Testis (tissue), 2 donors: ENCODE measurements at regions not wholly inside any gene's neighbourhood (a gene's known extent, or its start where the extent isn't known, plus 50 kb on each side); places are given as distances from the start of the nearest gene placed in this dataset.

Source experiments
- POLR2A ChIP-seq: fragments of 450-650 bp; IDR thresholded peaks from one replicate; pipeline ENCODE4 v1.6.1; 2017; ENCODE audit warnings: antibody characterized with exemption, mild to moderate bottlenecking, moderate library complexity
- TF ChIP-seq, protein P1 (sequence below), 3 experiments: fragments of 450-650 bp in 2 of 3; fragments of 200-600 bp in 1 of 3; sonication (generic) in 1 of 3; IDR thresholded peaks; one replicate each; pipeline ENCODE4 v1.5.1; 2016 to 2019; ENCODE audit warnings: antibody characterized with exemption in 3 of 3, mild to moderate bottlenecking in 2 of 3, moderate library complexity in 1 of 3

DNA sequence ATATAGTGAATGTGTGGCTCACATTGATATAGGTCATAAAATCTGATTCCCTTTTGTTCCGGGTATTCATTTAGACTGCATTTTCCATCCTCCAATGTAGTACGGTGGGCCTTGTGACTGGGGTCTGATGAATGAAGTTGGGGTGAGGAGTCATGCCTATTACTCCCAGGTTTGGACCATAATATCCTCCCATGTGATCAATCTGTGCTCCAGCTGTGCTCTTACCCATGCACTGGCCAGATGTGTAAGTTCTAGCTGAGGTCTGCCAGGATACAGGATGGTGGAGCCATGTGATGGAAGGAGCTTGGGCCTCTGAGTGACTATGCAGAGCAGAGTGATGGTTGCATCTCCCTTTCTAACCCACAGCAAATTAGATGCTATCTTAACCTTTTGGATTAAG, 1034.0 kb upstream of the TMEM132C start:
- no peak for TF ChIP-seq POLR2A
- TF ChIP-seq, protein P1, sequence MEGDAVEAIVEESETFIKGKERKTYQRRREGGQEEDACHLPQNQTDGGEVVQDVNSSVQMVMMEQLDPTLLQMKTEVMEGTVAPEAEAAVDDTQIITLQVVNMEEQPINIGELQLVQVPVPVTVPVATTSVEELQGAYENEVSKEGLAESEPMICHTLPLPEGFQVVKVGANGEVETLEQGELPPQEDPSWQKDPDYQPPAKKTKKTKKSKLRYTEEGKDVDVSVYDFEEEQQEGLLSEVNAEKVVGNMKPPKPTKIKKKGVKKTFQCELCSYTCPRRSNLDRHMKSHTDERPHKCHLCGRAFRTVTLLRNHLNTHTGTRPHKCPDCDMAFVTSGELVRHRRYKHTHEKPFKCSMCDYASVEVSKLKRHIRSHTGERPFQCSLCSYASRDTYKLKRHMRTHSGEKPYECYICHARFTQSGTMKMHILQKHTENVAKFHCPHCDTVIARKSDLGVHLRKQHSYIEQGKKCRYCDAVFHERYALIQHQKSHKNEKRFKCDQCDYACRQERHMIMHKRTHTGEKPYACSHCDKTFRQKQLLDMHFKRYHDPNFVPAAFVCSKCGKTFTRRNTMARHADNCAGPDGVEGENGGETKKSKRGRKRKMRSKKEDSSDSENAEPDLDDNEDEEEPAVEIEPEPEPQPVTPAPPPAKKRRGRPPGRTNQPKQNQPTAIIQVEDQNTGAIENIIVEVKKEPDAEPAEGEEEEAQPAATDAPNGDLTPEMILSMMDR (IDR thresholded peaks at IDR 0.05), result no peak
